ENCODE measurements at regions not wholly inside any gene's neighbourhood (a gene's known extent, or its start where the extent isn't known, plus 50 kb on each side); places are given as distances from the start of the nearest gene placed in this dataset.

DNA sequence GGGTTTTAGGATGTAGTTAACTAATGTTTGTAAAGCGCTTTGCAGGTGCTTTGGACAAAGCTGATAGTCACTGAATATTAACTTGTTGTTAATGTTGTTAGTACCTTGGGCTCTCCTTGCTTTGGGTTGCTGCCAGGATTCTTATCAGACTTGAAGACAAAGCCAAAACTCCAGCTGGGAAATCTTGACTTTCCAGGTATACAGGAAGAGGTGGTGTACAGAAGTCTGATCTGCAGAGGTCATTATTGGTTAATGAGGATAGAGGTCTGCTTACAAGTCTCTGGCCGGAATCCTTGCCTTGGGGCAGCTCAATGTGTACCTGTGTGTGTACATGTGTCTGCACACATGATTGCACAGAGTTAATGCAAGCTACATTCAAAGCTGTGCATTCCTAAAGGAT, 96.0 kb upstream of the POU3F1 start:
- Histone ChIP-seq H2BK5ac (ENCODE audit: insufficient read length, low read length) (no peak overlapping the region), H4K8ac (replicated peaks; ENCODE audit: insufficient read length, low read depth, low read length) (no peak overlapping the region), H3K9me3 (ENCODE audit: control insufficient read depth, low read depth, low read length) (no peaks in the 10 kb centered on the region), H4K5ac (ENCODE audit: insufficient read length, low read depth, low read length) (no peak overlapping the region), H3K18ac (ENCODE audit: insufficient read length, low read depth, low read length) (no peak overlapping the region), H4K91ac (ENCODE audit: insufficient read length, low read depth, low read length) (no peak overlapping the region), H3K23me2 (ENCODE audit: insufficient read length, low read depth, low read length, poor library complexity, severe bottlenecking) (no peaks in the 10 kb centered on the region), H3K79me2 (ENCODE audit: insufficient read depth, low read length) (no peaks in the 10 kb centered on the region), H4K20me1 (ENCODE audit: control insufficient read depth, insufficient read depth, insufficient read length) (no peaks in the 10 kb centered on the region), H3K79me1 (ENCODE audit: insufficient read depth, low read depth, low read length, poor library complexity, severe bottlenecking) (no peaks in the 10 kb centered on the region), H2BK15ac (ENCODE audit: low read depth, low read length) (no peak overlapping the region), H2AK5ac (ENCODE audit: insufficient read length, low read length) (no peak overlapping the region), H3T11ph (ENCODE audit: low read length) (no peak overlapping the region), H2BK120ac (ENCODE audit: low read depth, low read length, poor library complexity, severe bottlenecking) (no peak overlapping the region), H2BK20ac (ENCODE audit: low read depth, low read length, poor library complexity, severe bottlenecking) (no peak overlapping the region), H3K56ac (ENCODE audit: insufficient read length, low read depth, low read length) (no peak overlapping the region), H3K4ac (ENCODE audit: low read depth, low read length) (no peak overlapping the region), H3K4me1 (ENCODE audit: insufficient read depth, low read length) (peaks cover 12% of the 10 kb centered on the region; the same call in 1 of the 2 replicates), H3K23ac (ENCODE audit: insufficient read length, low read depth, low read length) (no peak overlapping the region), H3K27ac (ENCODE audit: insufficient read length, low read depth, low read length) (no peak overlapping the region), H2BK12ac (ENCODE audit: insufficient read length, low read depth, low read length) (no peak overlapping the region), H2AFZ (ENCODE audit: low read length) (no peak overlapping the region), H3K14ac (ENCODE audit: insufficient read depth, low read length) (no peak overlapping the region), H3K9ac (ENCODE audit: extremely low read depth, insufficient read length, low read length) (no peak overlapping the region), H3K4me2 (ENCODE audit: insufficient read depth, insufficient read length, low read length) (no peak overlapping the region), H3K27me3 (ENCODE audit: insufficient read depth, low read length) (no peaks in the 10 kb centered on the region; the same call in 1 of the 2 replicates)
- WGBS (ENCODE audit: extremely low coverage, insufficient read length, low lambda C conversion rate) = no CpG with 5 or more reads among the region's 2 CpGs
- no peak for TF ChIP-seq CTCF (conservative IDR thresholded peaks at IDR 0.05)
- Mint-ChIP-seq H3K27ac (no peak overlapping the region), H3K4me1 (peaks cover 38 to 45% of the 10 kb centered on the region in 2 experiments), H3K9me3 (peaks cover 16 to 21% of the 10 kb centered on the region in 2 experiments), H3K36me3 (ENCODE audit: insufficient read depth in 1 of 3, low read depth in 3 of 3) (peaks cover 10 to 18% (median 13%) of the 10 kb centered on the region in 3 experiments), H3K27me3 (ENCODE audit: low read depth) (peaks cover 15% of the 10 kb centered on the region), H3K4me3 (no peak overlapping the region)
- DNase-seq = no peak

Measured in H9 (cell line).